Mucosa of gallbladder (tissue), 1 donor: ENCODE measurements at regions not wholly inside any gene's neighbourhood (a gene's known extent, or its start where the extent isn't known, plus 50 kb on each side); places are given as distances from the start of the nearest gene placed in this dataset.

ENCODE experiments used
- DNase-seq: peaks from one replicate; pipeline ENCODE4 v3.0.0-alpha.2; 2020; ENCODE audit warnings: low spot score
- donor health status: DM: no; HTN: no; CAD: no.

GRCh38 chr15:97013491-97013890, 683.0 kb downstream of the NR2F2 start:
- no peak for DNase-seq

- no peak for DNase-seq
These were observed 683.5 kb downstream of the NR2F2 start for GRCh38 chr15:97014001-97014400.

- DNase-seq = no peak
These were observed 693.0 kb downstream of the NR2F2 start for GRCh38 chr15:97023488-97023844.

DNA sequence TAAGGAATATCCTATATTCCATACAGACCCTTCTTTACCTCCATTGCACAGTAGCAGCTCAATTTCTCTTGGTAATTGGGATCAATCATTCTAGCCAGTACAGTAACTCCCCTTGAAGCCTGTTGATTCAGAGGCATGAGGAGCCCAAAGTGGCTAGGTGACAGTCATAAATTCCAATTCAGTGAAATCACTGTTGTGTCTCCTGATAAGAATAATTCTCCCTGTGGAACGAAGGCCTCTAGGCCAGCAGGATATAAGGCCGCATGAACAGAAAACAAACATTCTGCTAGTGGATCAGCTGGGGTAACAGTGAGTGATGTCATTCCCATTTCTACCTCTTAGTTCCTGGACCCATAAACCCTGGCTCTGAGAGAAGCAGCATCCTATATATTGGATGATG, 696.3 kb downstream of the NR2F2 start:
- no peak for DNase-seq

DNA sequence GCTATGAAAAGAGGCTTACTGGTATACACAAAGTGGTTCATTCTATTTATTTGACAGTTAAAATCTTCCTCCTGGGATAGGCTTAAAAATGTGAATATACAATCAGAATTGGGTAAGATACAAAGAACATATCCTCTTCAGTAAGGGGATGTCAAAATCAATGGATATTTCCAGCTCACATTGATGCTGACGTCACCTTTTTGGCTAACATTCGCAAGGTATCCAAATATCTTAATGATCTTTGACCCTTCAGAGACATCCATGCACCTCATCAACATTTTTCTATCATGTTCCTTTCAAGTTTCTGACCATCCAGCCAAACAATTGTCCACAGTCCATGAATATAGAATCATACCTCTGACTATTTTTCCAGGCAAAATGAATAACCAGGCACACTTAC, 697.3 kb downstream of the NR2F2 start:
- no peak for DNase-seq

GRCh38 chr15:97030251-97030650, 699.8 kb downstream of the NR2F2 start:
- DNase-seq = no peak

- no peak for DNase-seq
These were observed 705.8 kb downstream of the NR2F2 start for GRCh38 chr15:97036301-97036700.

- DNase-seq = no peak
These were observed 706.6 kb downstream of the NR2F2 start for GRCh38 chr15:97037080-97037479.

DNA sequence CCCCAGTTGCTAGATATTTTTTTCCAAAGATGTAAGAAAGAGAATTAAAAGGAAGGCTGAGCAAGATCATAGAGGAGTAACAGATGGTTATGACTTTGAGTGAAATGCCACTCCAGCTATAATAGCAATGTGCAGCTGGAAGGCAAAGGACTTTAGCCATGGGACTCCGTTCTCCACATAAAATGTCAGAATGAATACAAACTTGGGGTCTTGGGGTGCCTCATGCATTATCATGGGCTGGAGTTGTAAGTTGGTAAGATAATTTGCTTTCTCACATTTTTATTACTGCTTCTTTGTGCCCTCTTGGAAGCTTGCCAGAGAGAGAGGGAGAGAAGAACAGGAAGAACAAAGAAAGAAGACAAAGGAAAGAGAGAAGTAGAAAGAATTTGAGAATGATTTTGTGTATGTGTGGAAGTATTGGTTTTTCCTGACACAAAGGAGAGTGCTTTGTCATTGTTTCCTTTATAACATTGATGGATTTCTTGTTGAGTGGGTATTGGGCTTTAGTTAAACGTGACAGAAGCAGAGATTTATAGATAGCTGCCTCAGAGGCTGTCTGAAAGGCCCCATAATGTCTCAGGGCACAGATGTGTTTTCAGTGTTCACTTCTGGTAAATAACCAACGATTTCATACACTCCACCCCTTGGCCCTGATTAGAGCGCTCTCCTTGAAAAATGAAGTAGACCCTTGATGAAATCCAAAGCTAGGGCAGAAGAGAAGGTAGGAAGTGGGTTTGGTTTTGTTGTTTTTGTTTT, 715.3 kb downstream of the NR2F2 start:
- no peak for DNase-seq

DNA sequence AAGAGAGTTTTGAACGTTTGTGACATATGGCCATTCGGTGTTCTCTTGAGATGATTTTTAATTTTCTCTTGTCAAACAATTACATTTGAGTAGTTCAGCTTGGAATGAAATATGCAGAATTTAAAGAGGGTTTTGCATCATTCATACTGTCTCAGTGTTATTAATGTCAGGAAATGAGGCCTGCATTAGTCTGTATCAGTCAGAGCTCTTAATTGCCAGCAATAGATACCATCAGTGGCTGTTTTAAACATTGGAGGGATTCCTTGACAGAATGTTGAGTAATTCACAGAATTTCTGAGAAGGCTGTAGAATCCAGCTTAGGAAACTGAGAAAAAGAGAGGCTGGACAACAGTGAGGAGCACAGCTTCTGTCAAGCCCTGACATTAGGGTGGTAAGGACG, 722.0 kb downstream of the NR2F2 start:
- DNase-seq = no peak

DNA sequence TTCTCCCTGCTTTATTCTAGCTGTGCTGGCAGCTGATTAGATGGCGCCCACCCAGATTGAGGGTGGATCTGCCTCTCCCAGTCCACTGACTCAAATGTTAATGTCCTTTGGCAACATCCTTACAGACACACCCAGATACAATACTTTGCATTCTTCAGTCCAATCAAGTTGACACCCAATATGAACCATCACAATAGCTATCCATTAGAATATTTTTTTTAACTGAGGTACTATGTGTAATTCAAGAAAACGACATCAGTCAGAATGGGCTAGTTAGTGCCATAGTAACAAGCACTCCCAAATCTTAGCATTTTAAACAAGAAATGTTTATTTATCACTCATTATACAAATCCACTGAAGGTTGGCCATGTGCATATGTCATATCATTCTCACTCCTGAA, 723.1 kb downstream of the NR2F2 start:
- DNase-seq = no peak

- no peak for DNase-seq
These were observed 727.0 kb downstream of the NR2F2 start for GRCh38 chr15:97057503-97057902.

DNA sequence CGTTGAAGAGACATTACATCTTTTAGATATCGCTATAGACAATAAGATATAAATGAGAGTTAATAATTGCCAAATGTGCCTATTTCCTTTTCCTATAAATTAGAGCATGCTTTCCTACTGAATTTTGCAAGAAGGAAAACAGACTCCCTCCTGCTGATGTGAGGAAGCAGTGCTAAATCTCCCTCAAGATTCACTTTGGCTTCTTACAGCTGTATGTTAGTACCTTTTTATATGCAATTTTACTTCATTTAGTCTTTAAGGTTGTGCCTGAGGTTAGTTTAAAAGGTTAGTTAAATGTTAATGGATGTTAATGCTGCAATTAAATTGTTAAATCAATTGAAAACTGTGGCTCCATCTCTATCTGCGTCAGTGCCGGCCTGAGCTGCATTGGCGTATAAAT, 728.8 kb downstream of the NR2F2 start:
- no peak for DNase-seq

DNA sequence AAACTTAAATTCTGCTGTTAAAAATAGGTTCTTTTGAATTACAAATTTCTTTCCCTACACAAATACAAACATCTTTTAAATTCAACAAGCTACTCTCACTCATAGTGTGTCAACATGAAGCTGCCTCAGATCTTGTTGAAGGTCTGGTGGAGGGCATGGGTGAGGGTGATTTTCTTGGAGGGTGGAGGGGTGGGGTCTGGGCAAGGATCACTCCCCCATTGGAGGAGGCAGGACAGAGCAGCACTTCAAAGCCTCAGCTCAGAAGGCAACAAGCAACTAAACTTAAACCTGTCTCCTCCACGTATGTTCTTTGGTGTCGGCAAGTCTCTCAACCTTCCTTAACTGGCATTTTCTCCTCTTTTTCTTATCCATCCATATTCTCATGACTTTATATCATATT, 730.9 kb downstream of the NR2F2 start:
- no peak for DNase-seq

DNA sequence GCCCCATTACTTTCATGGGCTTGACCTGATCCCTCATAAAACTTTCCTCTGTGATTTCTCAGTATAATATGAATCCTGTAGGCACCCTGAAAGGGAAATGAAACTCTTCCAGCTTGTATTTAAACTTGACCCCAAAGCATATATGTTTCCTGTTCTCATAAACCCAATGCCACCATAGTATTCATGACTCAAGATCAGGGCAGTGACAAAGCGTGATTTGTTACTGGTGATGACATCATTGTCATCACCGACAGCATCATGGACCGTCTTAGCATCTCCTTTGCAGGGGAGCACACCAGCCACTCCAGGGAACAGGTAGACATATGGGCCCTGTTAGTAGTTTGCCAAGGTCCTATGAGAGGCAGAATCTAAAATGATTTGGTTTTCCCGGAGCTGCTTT, 741.2 kb downstream of the NR2F2 start:
- DNase-seq = no peak

DNA sequence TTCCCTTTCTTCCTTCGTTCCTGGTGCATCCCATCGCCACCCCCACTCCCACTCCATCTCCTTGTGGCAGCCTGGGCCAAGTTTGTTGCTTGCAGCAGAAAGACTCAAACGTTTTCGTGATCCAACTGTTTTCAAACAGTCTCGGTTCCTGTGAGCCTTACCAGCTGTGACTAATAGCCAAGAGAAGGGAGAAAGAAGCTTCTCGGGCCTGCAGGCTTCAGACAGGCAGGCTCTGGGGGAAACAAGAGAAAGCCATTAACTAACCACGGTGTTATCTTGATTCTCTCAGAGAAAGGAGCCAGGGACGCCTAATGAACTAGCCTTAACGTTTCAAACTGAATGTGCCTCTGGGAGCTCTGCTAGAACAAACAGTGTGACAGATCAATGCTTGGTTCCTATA, 742.0 kb downstream of the NR2F2 start:
- no peak for DNase-seq

DNA sequence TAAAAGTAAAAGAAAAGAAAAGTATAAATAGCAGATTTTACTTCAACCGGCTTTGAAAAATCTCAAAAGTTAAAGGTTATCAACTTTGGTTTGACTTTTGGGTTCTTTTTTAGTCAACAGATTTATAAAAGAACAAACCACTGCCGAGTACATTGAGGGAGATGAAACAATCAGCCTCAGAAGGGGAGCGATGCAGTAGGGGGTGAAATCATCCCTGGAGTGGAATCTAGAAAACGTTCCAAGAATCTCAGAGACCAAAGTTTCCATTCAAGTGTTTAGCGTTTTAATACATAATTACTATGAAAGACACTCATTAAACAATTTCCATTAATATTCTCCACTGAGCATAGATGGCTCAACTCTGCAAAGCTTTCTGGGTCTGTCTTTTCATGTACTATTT, 745.5 kb downstream of the NR2F2 start:
- DNase-seq = no peak

DNA sequence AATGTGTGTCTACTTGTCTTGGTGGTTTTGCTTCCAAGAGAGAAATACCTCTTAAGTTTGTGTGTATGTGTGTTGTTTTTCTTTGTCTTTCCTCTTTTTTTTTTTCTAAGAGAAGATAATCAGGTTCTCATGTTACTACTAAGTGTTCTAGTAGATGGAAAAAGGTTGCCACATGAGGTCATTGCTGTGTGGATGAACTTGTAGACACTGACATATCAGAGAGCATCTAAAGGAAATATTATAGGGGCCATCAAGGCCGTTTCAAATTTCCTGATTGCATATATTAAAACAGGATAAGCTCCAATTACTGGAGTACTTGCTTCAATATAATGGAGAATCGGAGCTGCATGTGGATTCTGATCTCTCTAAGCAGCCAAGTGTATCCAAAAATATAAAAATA, 747.5 kb downstream of the NR2F2 start:
- DNase-seq = no peak

- DNase-seq = no peak
These were observed 748.1 kb downstream of the NR2F2 start for GRCh38 chr15:97078591-97078990.

DNA sequence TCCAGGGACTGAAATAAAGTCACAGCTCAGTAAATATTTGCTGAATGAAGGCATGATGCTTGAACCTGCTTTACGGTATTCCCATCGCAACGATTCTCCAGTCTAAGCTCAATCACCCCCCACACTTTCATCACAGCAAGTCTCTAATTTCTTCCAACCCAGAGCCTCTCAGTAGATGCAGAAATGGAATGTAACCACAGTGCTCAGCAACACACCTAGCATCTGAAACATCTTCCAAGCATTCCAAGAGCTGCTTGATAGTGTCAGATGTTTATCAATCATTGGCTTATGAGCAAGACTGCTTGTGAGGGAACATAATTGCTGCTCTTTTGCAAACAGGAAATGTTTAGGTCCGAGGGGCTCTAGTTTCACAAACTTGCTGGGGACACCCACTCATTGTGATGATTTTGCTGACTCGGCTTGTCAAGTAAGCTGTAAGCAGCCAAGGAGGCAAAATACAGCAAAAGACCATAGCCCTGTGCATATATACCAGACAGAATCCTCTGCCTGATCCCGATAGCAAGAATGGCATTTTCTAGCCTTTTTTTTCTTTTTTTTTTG, 751.2 kb downstream of the NR2F2 start:
- no peak for DNase-seq

DNA sequence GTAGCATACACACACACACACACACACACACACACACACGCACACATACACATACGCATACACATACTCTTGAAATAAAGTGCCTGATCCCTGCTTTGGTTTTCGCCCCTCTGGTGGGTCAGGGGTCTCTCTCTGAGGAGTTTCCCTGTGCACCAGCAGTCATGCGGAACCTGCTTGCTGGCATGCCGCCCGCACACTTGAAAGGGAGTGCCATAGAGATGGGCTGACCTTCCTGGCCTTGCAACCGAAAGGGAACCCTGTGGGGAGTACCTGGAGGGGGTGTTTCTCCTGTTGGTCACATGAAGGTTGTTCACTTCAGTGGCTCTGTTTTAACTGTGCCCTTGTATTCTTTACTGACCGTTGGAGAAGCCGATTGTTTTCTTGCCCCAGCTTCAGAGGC, 752.3 kb downstream of the NR2F2 start:
- DNase-seq = no peak

DNA sequence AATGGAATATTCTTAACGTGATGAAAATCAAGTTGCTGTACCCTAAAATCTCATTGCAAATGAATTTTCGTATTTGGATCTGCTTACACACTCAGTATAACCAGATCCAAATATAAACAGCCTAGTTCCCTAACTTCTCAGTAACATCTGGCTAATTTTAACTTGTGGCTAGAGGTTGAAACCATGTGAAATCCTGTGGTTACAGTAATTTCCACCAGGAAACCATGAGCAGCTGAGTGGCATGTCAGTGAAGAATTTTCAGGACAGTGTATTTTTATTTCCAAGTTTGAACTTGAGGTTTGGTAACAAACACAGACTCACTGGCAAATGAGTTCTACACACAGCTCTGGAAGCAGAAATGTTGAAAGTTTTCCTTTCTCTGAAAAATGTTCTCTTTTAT, 754.1 kb downstream of the NR2F2 start:
- no peak for DNase-seq

DNA sequence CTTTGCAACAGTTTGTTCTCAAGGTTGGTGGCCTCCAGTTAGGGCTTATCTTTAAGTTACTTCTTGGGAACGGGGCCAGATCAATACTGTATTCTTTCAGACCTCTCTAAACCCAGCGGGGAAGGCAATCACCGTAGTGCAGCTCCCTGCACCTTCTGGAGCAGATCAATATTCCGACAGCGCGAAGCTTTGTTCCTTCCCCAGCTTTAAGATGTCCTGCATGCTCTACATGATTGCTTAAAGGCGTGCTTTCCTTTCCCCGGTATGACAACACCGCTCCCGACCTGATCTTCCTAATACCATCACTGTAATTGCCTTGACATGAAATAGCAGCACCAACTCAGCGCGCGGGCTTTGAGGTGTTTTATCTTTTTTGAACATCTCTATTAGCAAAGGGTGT, 755.2 kb downstream of the NR2F2 start:
- peak; percentile 12 for DNase-seq
